ENCODE measurements at regions not wholly inside any gene's neighbourhood (a gene's known extent, or its start where the extent isn't known, plus 50 kb on each side); places are given as distances from the start of the nearest gene placed in this dataset.

GRCh38 chr14:49997991-49998390 lies 105.1 kb downstream of the ARF6 start:
- FAIRE-seq, result no peak
- Histone ChIP-seq H3K23ac (ENCODE audit: insufficient read length) (no peak overlapping the region), H3K27me3 (replicated peaks in 1 of 4; ENCODE audit: control insufficient read depth in 3 of 4, extremely low read depth in 1 of 4, insufficient read depth in 3 of 4, low read length in 3 of 4) (peaks cover 0 to 18% (median 12%) of the 10 kb centered on the region in 4 experiments; a peak in 6 of 7 replicates), H2BK15ac (ENCODE audit: low read length) (no peak overlapping the region), H3K23me2 (ENCODE audit: low read depth, low read length) (peaks cover 1% of the 10 kb centered on the region; the same call in 1 of the 2 replicates), H3K14ac (ENCODE audit: insufficient read length) (no peak overlapping the region), H2BK12ac (ENCODE audit: low read depth, low read length) (no peak overlapping the region), H4K5ac (ENCODE audit: insufficient read length, low read depth, low read length) (no peak overlapping the region), H2AFZ (ENCODE audit: low read length) (no peak overlapping the region), H2BK20ac (ENCODE audit: low read length) (no peak overlapping the region), H3K36me3 (ENCODE audit: control insufficient read depth in 2 of 4, insufficient read depth in 4 of 4, low read length in 3 of 4) (no peaks in the 10 kb centered on the region), H3K4ac (replicated peaks; ENCODE audit: insufficient read length, low read depth, low read length) (no peak overlapping the region), H3K4me1 (replicated peaks in 1 of 4; ENCODE audit: control insufficient read depth in 3 of 4, insufficient read depth in 4 of 4, low read length in 3 of 4) (peaks cover 12 to 24% (median 16%) of the 10 kb centered on the region in 4 experiments; a peak in 5 of 7 replicates), H3K27ac (ENCODE audit: low read depth, low read length) (no peak overlapping the region), H3K4me2 (ENCODE audit: insufficient read depth in 1 of 2, low read depth in 2 of 2, low read length in 2 of 2) (no peak overlapping the region), H4K91ac (replicated peaks; ENCODE audit: insufficient read length, low read length) (no peak overlapping the region), H3K79me2 (ENCODE audit: control insufficient read depth in 1 of 2, insufficient read depth in 2 of 2, low read length in 2 of 2) (no peaks in the 10 kb centered on the region), H2BK5ac (ENCODE audit: low read depth, low read length) (no peak overlapping the region), H4K8ac (ENCODE audit: extremely low read depth, insufficient read depth, low read length) (no peak overlapping the region), H4K20me1 (replicated peaks in 1 of 2; ENCODE audit: control insufficient read depth in 1 of 2, insufficient read depth in 2 of 2, low read length in 2 of 2) (no peaks in the 10 kb centered on the region), H3K4me3 (ENCODE audit: extremely low read depth in 1 of 4, insufficient read depth in 2 of 4, low read depth in 3 of 4, low read length in 4 of 4) (no peak overlapping the region), H3K9ac (replicated peaks in 1 of 4; ENCODE audit: extremely low read depth in 1 of 4, low read depth in 3 of 4, low read length in 3 of 4) (no peak overlapping the region), H3K18ac (ENCODE audit: extremely low read depth, low read length) (no peak overlapping the region), H3K79me1 (ENCODE audit: low read depth, low read length) (no peaks in the 10 kb centered on the region), H2AK5ac (ENCODE audit: low read depth, low read length) (no peak overlapping the region), H2BK120ac (replicated peaks; ENCODE audit: low read depth, low read length) (no peak overlapping the region), H3K56ac (replicated peaks; ENCODE audit: insufficient read length, low read depth, low read length) (no peak overlapping the region), H3K9me3 (ENCODE audit: insufficient read depth in 2 of 2, low read depth in 1 of 2, low read length in 1 of 2) (no peaks in the 10 kb centered on the region)
- TF ChIP-seq CBX8 (IDR thresholded peaks at IDR 0.05; ENCODE audit: borderline replicate concordance, low read depth, low read length) (no peak), SP1 (IDR thresholded peaks at IDR 0.05; ENCODE audit: low read depth, low read length) (no peak)
- DNase-seq (ENCODE audit: low read depth in 1 of 2, low spot score in 2 of 2), result no peak
- WGBS, 2 experiments (ENCODE audit: extremely low coverage in 1 of 2, insufficient coverage in 1 of 2, insufficient read length in 1 of 2, insufficient replicate concordance in 2 of 2, low coverage in 1 of 2, low lambda C conversion rate in 2 of 2, missing lambda C conversion rate in 1 of 2), result 92% methylated on average over 4 of the region's 4 CpGs; no CpG with 5 or more reads in 1 of the 2 experiments
- ChIA-PET CTCF (ENCODE audit: partially characterized antibody) (interaction anchor here (2.3 kb wide), 1 partner anchor 8 kb away, joined by 9 read pairs; no protein-coding TSS in a partner anchor), POLR2A (ENCODE audit: partially characterized antibody) (no interaction called here)

All from H1 (cell line).